ENCODE measurements at regions not wholly inside any gene's neighbourhood (a gene's known extent, or its start where the extent isn't known, plus 50 kb on each side); places are given as distances from the start of the nearest gene placed in this dataset.

- H3K4me3 ChIP-seq = no peak overlapping the region
- peak in 1 of 2 donors; percentile 15 for DNase-seq (ENCODE audit: low read depth in 1 of 2, low spot score in 1 of 2)
- no peaks in the 10 kb centered on the region for H3K4me1 ChIP-seq (ENCODE audit: low read depth)
- TF ChIP-seq CTCF (IDR thresholded peaks at IDR 0.05; ENCODE audit: low read depth, low read length) = no peak
- no peaks in the 10 kb centered on the region for H3K36me3 ChIP-seq
- no peaks in the 10 kb centered on the region for H3K27me3 ChIP-seq
- H3K27ac ChIP-seq = no peak overlapping the region
- H3K9me3 ChIP-seq (ENCODE audit: low read depth) = no peaks in the 10 kb centered on the region
Measured at GRCh38 chr13:73299787-73300186, 241.0 kb downstream of the KLF5 start.

GRCh38 chr13:73293913-73294523 lies 235.2 kb downstream of the KLF5 start:
- H3K9me3 ChIP-seq (ENCODE audit: low read depth) = no peaks in the 10 kb centered on the region
- no peak for DNase-seq (ENCODE audit: low read depth in 1 of 2, low spot score in 1 of 2)
- TF ChIP-seq CTCF (IDR thresholded peaks at IDR 0.05; ENCODE audit: low read depth, low read length) = no peak
- H3K4me1 ChIP-seq (ENCODE audit: low read depth) = no peaks in the 10 kb centered on the region
- H3K36me3 ChIP-seq = no peaks in the 10 kb centered on the region
- H3K4me3 ChIP-seq = no peak overlapping the region
- H3K27ac ChIP-seq = no peak overlapping the region
- H3K27me3 ChIP-seq = no peaks in the 10 kb centered on the region

DNA sequence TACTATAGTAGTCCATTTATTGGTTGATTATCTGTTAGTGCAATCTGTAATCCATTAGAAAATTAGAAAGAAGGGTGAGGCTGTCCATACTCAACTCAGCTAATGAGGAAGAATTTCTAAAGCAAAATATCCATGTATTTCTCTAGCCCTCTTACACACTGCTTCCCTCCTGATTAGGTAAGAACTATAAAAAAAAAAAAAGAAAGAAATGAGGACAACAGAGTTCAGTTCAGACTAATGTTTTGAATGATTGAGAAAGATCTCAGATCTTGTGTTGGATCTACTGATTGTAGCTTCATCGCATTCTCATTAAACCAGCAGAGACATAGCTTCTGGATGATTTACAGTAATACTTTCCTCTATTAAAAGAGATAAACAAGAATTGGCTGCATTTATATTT lies 233.3 kb downstream of the KLF5 start:
- DNase-seq (ENCODE audit: low read depth in 1 of 2, low spot score in 1 of 2) = no peak
- no peaks in the 10 kb centered on the region for H3K27me3 ChIP-seq
- no peak overlapping the region for H3K27ac ChIP-seq
- no peaks in the 10 kb centered on the region for H3K4me1 ChIP-seq (ENCODE audit: low read depth)
- no peak overlapping the region for H3K4me3 ChIP-seq
- H3K36me3 ChIP-seq = no peaks in the 10 kb centered on the region
- no peak for TF ChIP-seq CTCF (IDR thresholded peaks at IDR 0.05; ENCODE audit: low read depth, low read length)
- no peaks in the 10 kb centered on the region for H3K9me3 ChIP-seq (ENCODE audit: low read depth)

DNA sequence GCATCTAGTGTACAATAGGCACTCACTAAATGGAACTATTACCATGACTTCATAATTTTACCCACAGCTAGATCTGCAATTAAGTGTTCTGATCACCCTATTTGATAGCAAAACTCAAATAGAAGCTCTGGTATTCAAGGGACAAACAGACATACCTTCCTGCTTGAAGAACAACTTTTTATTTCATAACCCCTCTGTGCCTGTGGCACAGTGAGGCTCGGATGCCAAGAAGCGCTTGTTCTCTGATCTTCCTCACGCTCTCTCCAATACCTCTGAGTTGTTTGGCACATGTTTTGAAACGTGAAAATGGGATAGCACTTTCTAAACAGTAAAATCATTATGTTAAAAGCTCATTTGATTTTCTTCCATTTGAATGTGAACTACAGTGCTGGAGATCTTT lies 232.0 kb downstream of the KLF5 start:
- H3K4me1 ChIP-seq (ENCODE audit: low read depth) = no peaks in the 10 kb centered on the region
- H3K36me3 ChIP-seq = no peaks in the 10 kb centered on the region
- no peak overlapping the region for H3K4me3 ChIP-seq
- no peak for DNase-seq (ENCODE audit: low read depth in 1 of 2, low spot score in 1 of 2)
- TF ChIP-seq CTCF (IDR thresholded peaks at IDR 0.05; ENCODE audit: low read depth, low read length) = no peak
- no peaks in the 10 kb centered on the region for H3K27me3 ChIP-seq
- no peak overlapping the region for H3K27ac ChIP-seq
- H3K9me3 ChIP-seq (ENCODE audit: low read depth) = no peaks in the 10 kb centered on the region

- H3K27me3 ChIP-seq = no peaks in the 10 kb centered on the region
- no peak for TF ChIP-seq CTCF (IDR thresholded peaks at IDR 0.05; ENCODE audit: low read depth, low read length)
- H3K9me3 ChIP-seq (ENCODE audit: low read depth) = no peaks in the 10 kb centered on the region
- H3K36me3 ChIP-seq = no peaks in the 10 kb centered on the region
- H3K27ac ChIP-seq = no peak overlapping the region
- H3K4me1 ChIP-seq (ENCODE audit: low read depth) = no peaks in the 10 kb centered on the region
- DNase-seq (ENCODE audit: low read depth in 1 of 2, low spot score in 1 of 2) = no peak
- H3K4me3 ChIP-seq = no peak overlapping the region
Measured at GRCh38 chr13:73288596-73288995, 229.8 kb downstream of the KLF5 start.

GRCh38 chr13:73287831-73288230 lies 229.0 kb downstream of the KLF5 start:
- Histone ChIP-seq H3K9me3 (ENCODE audit: low read depth) (no peaks in the 10 kb centered on the region), H3K4me1 (ENCODE audit: low read depth) (no peaks in the 10 kb centered on the region), H3K27me3 (no peaks in the 10 kb centered on the region), H3K36me3 (no peaks in the 10 kb centered on the region), H3K4me3 (no peak overlapping the region), H3K27ac (no peak overlapping the region)
- no peak for TF ChIP-seq CTCF (IDR thresholded peaks at IDR 0.05; ENCODE audit: low read depth, low read length)
- DNase-seq (ENCODE audit: low read depth in 1 of 2, low spot score in 1 of 2) = no peak

Data from cardiac muscle cell (in vitro differentiated cells and primary cell).